IMR-90 (cell line): ENCODE measurements at regions not wholly inside any gene's neighbourhood (a gene's known extent, or its start where the extent isn't known, plus 50 kb on each side); places are given as distances from the start of the nearest gene placed in this dataset.

Experiments used
- ATAC-seq: fragments of 200-7000 bp; cut with Tn5 transposase; 2 replicates; pipeline ENCODE4 v1.9.1; 2020; ENCODE audit warnings: low read depth, mild to moderate bottlenecking, moderate library complexity
- BruUV-seq: library from RNA; stranded (reverse); fragments of 400-500 nt; replicated peaks from 2 replicates; lab custom pipeline; 2021; lab: Mats Ljungman, UMichigan
- CTCF ChIA-PET: fragments of 300-600 bp; formaldehyde crosslinking; extraction: SDS; loops from one replicate; lab custom pipeline; 2021; ENCODE audit warnings: antibody characterized with exemption; lab: Yijun Ruan, JAX
- POLR2A ChIA-PET: fragments of 300-600 bp; sonication (Branson Sonifier 250); formaldehyde crosslinking; loops from one replicate; lab custom pipeline; 2022; ENCODE audit warnings: antibody characterized with exemption; ENCODE audit not compliant: unreplicated experiment; lab: Charles Lee
- DNase-seq: peaks from one replicate; pipeline ENCODE4 v3.0.0; 2013
- H2AFZ ChIP-seq: replicated peaks from 2 replicates; pipeline ENCODE3; 2013; ENCODE audit warnings: low read length, mild to moderate bottlenecking; ENCODE audit not compliant: poor library complexity
- H2AK5ac ChIP-seq: 2 replicates; pipeline ENCODE4 v1.6.1; 2013; ENCODE audit warnings: low read depth, low read length, inconsistent platforms
- H2AK9ac ChIP-seq: replicated peaks from 2 replicates; pipeline ENCODE3; 2013; ENCODE audit warnings: mild to moderate bottlenecking, low read depth, low read length, moderate library complexity; ENCODE audit not compliant: poor library complexity
- H2BK120ac ChIP-seq: 2 replicates; pipeline ENCODE4 v1.6.1; 2013; ENCODE audit warnings: low read depth, low read length, inconsistent platforms
- H2BK15ac ChIP-seq: 3 replicates; pipeline ENCODE4 v1.6.1; 2013; ENCODE audit warnings: low read depth, low read length, inconsistent platforms
- H2BK20ac ChIP-seq: 2 replicates; pipeline ENCODE4 v1.6.1; 2013; ENCODE audit warnings: low read depth, mild to moderate bottlenecking, inconsistent platforms, low read length, moderate library complexity
- H2BK5ac ChIP-seq: 2 replicates; pipeline ENCODE4 v1.6.1; 2013; ENCODE audit warnings: mild to moderate bottlenecking, low read depth, low read length, inconsistent platforms; ENCODE audit not compliant: poor library complexity, severe bottlenecking
- H3K14ac ChIP-seq: replicated peaks from 2 replicates; pipeline ENCODE4 v1.6.1; 2013; ENCODE audit warnings: low read depth, low read length, inconsistent platforms
- H3K18ac ChIP-seq: 2 replicates; pipeline ENCODE4 v1.6.1; 2013; ENCODE audit warnings: low read depth, low read length, control low read depth
- H3K23ac ChIP-seq: 2 replicates; pipeline ENCODE4 v1.6.1; 2013; ENCODE audit warnings: low read depth, low read length, inconsistent platforms
- H3K27ac ChIP-seq: 2 replicates; pipeline ENCODE4 v1.5.1; 2013; ENCODE audit warnings: mild to moderate bottlenecking, control low read depth, low read length; ENCODE audit not compliant: insufficient read depth
- H3K27me3 ChIP-seq: 2 replicates; pipeline ENCODE4 v1.6.1; 2013; ENCODE audit warnings: low read length; ENCODE audit not compliant: control insufficient read depth, insufficient read depth
- H3K36me3 ChIP-seq: 2 replicates; pipeline ENCODE4 v1.6.1; 2013; ENCODE audit warnings: low read length, mixed read lengths; ENCODE audit not compliant: control insufficient read depth, insufficient read depth
- H3K4ac ChIP-seq: 2 replicates; pipeline ENCODE4 v1.6.1; 2013; ENCODE audit warnings: low read depth, low read length, inconsistent platforms
- H3K4me1 ChIP-seq: 2 replicates; pipeline ENCODE4 v1.6.1; 2013; ENCODE audit warnings: low read length, mixed read lengths; ENCODE audit not compliant: control insufficient read depth, insufficient read depth
- H3K4me2 ChIP-seq: 2 replicates; pipeline ENCODE4 v1.6.1; 2013; ENCODE audit warnings: low read depth, mild to moderate bottlenecking, control low read depth, low read length, moderate library complexity
- H3K4me3 ChIP-seq: 2 replicates; pipeline ENCODE4 v1.5.1; 2013; ENCODE audit warnings: low read depth, mild to moderate bottlenecking, control low read depth, low read length, moderate library complexity; ENCODE audit not compliant: insufficient read depth
- H3K56ac ChIP-seq: 2 replicates; pipeline ENCODE4 v1.6.1; 2013; ENCODE audit warnings: low read length, inconsistent platforms; ENCODE audit not compliant: insufficient read depth; ENCODE audit errors: extremely low read depth
- H3K79me1 ChIP-seq, 2 experiments: 2 replicates each; pipeline ENCODE4 v1.6.1; 2013; ENCODE audit warnings: low read length in 2 of 2, inconsistent platforms in 1 of 2, low read depth in 1 of 2
- H3K9ac ChIP-seq: 2 replicates; pipeline ENCODE4 v1.6.1; 2013; ENCODE audit warnings: low read depth, low read length, control low read depth
- H3K9me1 ChIP-seq: 2 replicates; pipeline ENCODE4 v1.6.1; 2013; ENCODE audit warnings: low read length, inconsistent platforms; ENCODE audit not compliant: insufficient read depth
- H3K9me3 ChIP-seq: 2 replicates; pipeline ENCODE4 v1.6.1; 2013; ENCODE audit warnings: low read length; ENCODE audit not compliant: control insufficient read depth, insufficient read depth
- H4K20me1 ChIP-seq: 2 replicates; pipeline ENCODE4 v1.6.1; 2013; ENCODE audit warnings: low read length, inconsistent platforms; ENCODE audit not compliant: insufficient read depth
- H4K5ac ChIP-seq: 2 replicates; pipeline ENCODE4 v1.6.1; 2013; ENCODE audit warnings: mild to moderate bottlenecking, low read depth, low read length, control low read depth
- H4K8ac ChIP-seq, 2 experiments: 2 replicates each; pipeline ENCODE4 v1.6.1; 2013; ENCODE audit warnings: low read depth in 2 of 2, low read length in 2 of 2, control low read depth in 1 of 2, inconsistent platforms in 1 of 2
- H4K91ac ChIP-seq: 2 replicates; pipeline ENCODE4 v1.6.1; 2013; ENCODE audit warnings: low read depth, low read length, inconsistent platforms; ENCODE audit not compliant: insufficient read depth
- CTCF ChIP-seq: conservative IDR thresholded peaks from 2 replicates; pipeline ENCODE4 v1.5.1; 2012; ENCODE audit warnings: mild to moderate bottlenecking, low read depth, low read length, improper control_type of control experiment
- FOS ChIP-seq: fragments of 150-350 bp; IDR thresholded peaks from 2 replicates; pipeline ENCODE4 v1.6.1; 2016; ENCODE audit warnings: low read depth, low read length
- NFE2L2 ChIP-seq: fragments of 150-350 bp; IDR thresholded peaks from 2 replicates; pipeline ENCODE4 v1.6.1; 2016; ENCODE audit warnings: low read depth, mild to moderate bottlenecking, low read length
- RCOR1 ChIP-seq: IDR thresholded peaks from 2 replicates; pipeline ENCODE4 v1.6.1; 2012; ENCODE audit warnings: mild to moderate bottlenecking, low read length, improper control_type of control experiment; ENCODE audit not compliant: insufficient replicate concordance
- WGBS, 2 experiments: methylation state at CpG; one replicate each; pipeline versions ENCODE4 v1.1.5 to v1.1.7; 2013; ENCODE audit warnings: missing lambda C conversion rate in 2 of 2; ENCODE audit not compliant: insufficient read length in 1 of 2; ENCODE audit errors: extremely low coverage in 2 of 2; 5-methylcytosine and 5-hydroxymethylcytosine counted together
- dilution Hi-C: fragments of 300-500 bp; cut with HindIII; formaldehyde crosslinking; loops from one replicate; pipeline ENCODE4 v1.14.3; 2018; ENCODE audit warnings: low sequenced_read_pairs; ENCODE audit not compliant: unreplicated experiment
- in situ Hi-C: fragments of 300-500 bp; cut with MboI; formaldehyde crosslinking; loops from 3 replicates; pipeline ENCODE4 v1.14.3; 2019; ENCODE audit warnings: low sequenced_read_pairs, inconsistent platforms, mixed read lengths
- intact Hi-C: fragments of 100-400 bp; cut with micrococcal nuclease; formaldehyde crosslinking; loops from 2 replicates; pipeline ENCODE4 v1.10.0; 2022
- TF ChIP-seq, protein P1 (sequence below): fragments of 150-350 bp; IDR thresholded peaks from 2 replicates; pipeline ENCODE4 v1.6.1; 2017; ENCODE audit warnings: mild to moderate bottlenecking, antibody characterized with exemption, low read length, low read depth

- Histone ChIP-seq H3K14ac (no peak overlapping the region; the same call in 1 of the 2 replicates), H4K20me1 (no peaks in the 10 kb centered on the region), H3K9ac (no peak overlapping the region), H4K91ac (no peak overlapping the region), H4K5ac (no peak overlapping the region; the same call in 1 of the 2 replicates), H3K79me1 (no peaks in the 10 kb centered on the region), H2BK15ac (no peak overlapping the region; the same call in 2 of the 3 replicates), H3K4me1 (peaks cover 4% of the 10 kb centered on the region), H2BK120ac (no peak overlapping the region), H3K9me1 (no peaks in the 10 kb centered on the region), H2AFZ (no peak overlapping the region), H3K27ac (no peak overlapping the region), H3K23ac (no peak overlapping the region; the same call in 1 of the 2 replicates), H3K27me3 (no peaks in the 10 kb centered on the region), H2AK5ac (no peak overlapping the region), H3K36me3 (no peaks in the 10 kb centered on the region), H3K56ac (no peak overlapping the region), H3K4me3 (no peak overlapping the region), H4K8ac (no peak overlapping the region), H3K18ac (no peak overlapping the region; the same call in 1 of the 2 replicates), H3K9me3 (no peaks in the 10 kb centered on the region), H2AK9ac (no peak overlapping the region), H2BK20ac (no peak overlapping the region), H3K4me2 (no peak overlapping the region), H2BK5ac (no peak overlapping the region), H3K4ac (no peak overlapping the region)
- CTCF ChIA-PET: no interaction called here
- no peak for ATAC-seq
- dilution Hi-C loops: no loop called here
- no CpG with 5 or more reads among the region's 1 CpG for WGBS, 2 experiments
- DNase-seq: no peak
- POLR2A ChIA-PET: no interaction called here
- TF ChIP-seq CTCF: no peak
- no peak for TF ChIP-seq FOS
- no peak for TF ChIP-seq RCOR1
- TF ChIP-seq NFE2L2: no peak
- TF ChIP-seq, protein P1, sequence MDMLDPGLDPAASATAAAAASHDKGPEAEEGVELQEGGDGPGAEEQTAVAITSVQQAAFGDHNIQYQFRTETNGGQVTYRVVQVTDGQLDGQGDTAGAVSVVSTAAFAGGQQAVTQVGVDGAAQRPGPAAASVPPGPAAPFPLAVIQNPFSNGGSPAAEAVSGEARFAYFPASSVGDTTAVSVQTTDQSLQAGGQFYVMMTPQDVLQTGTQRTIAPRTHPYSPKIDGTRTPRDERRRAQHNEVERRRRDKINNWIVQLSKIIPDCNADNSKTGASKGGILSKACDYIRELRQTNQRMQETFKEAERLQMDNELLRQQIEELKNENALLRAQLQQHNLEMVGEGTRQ: no peak
- BruUV-seq: no TSS peak
- intact Hi-C loops: no loop called here
- in situ Hi-C loops: no loop called here
Observed at GRCh38 chr5:33329891-33330290, 110.9 kb upstream of the TARS1 start.
